Stomach (tissue), 4 donors: ENCODE measurements at regions not wholly inside any gene's neighbourhood (a gene's known extent, or its start where the extent isn't known, plus 50 kb on each side); places are given as distances from the start of the nearest gene placed in this dataset.

Experiments used
- POLR2A ChIP-seq, 4 donors: fragments of 450-650 bp; IDR thresholded peaks; one replicate each; pipeline ENCODE4 v1.6.1; 2016; ENCODE audit warnings: antibody characterized with exemption in 4 of 4, control low read depth in 2 of 4, mild to moderate bottlenecking in 1 of 4, moderate library complexity in 1 of 4
- POLR2AphosphoS5 ChIP-seq, 3 donors: sonication (generic); formaldehyde crosslinking; IDR thresholded peaks; one replicate each; pipeline ENCODE4 v1.6.1; 2016; ENCODE audit warnings: antibody characterized with exemption in 3 of 3
- TF ChIP-seq, protein P1 (sequence below), 7 experiments: fragments of 450-650 bp in 4 of 7; fragments of 200-600 bp in 3 of 7; sonication (generic) in 3 of 7; IDR thresholded peaks; one replicate each; pipeline ENCODE4 v1.5.1; 2016 to 2019; ENCODE audit warnings: antibody characterized with exemption in 7 of 7, control low read depth in 2 of 7, mild to moderate bottlenecking in 1 of 7

DNA sequence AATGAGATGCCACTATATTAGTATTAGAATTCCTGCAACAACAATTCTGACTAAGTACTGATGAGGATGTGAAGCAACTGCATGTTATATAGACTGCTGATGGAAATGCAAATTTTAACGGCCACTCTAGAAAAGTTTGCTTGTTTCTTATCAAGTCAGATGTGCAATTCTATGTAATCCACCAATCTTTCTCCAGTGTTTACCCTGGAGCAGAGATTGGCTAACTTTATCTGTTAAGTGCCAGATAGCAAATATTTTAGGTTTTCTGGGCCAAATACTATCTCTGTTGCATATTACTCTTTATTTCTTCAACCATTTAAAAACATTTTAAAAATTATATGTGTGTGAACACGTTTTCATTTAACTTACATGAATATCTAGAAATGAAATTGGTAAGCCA, 586.9 kb downstream of the FAM181B start:
- TF ChIP-seq, protein P1, sequence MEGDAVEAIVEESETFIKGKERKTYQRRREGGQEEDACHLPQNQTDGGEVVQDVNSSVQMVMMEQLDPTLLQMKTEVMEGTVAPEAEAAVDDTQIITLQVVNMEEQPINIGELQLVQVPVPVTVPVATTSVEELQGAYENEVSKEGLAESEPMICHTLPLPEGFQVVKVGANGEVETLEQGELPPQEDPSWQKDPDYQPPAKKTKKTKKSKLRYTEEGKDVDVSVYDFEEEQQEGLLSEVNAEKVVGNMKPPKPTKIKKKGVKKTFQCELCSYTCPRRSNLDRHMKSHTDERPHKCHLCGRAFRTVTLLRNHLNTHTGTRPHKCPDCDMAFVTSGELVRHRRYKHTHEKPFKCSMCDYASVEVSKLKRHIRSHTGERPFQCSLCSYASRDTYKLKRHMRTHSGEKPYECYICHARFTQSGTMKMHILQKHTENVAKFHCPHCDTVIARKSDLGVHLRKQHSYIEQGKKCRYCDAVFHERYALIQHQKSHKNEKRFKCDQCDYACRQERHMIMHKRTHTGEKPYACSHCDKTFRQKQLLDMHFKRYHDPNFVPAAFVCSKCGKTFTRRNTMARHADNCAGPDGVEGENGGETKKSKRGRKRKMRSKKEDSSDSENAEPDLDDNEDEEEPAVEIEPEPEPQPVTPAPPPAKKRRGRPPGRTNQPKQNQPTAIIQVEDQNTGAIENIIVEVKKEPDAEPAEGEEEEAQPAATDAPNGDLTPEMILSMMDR (IDR thresholded peaks at IDR 0.05): no peak
- TF ChIP-seq POLR2A (IDR thresholded peaks at IDR 0.05) (no peak), POLR2AphosphoS5 (IDR thresholded peaks at IDR 0.05) (no peak)
